ENCODE measurements at regions not wholly inside any gene's neighbourhood (a gene's known extent, or its start where the extent isn't known, plus 50 kb on each side); places are given as distances from the start of the nearest gene placed in this dataset.

- H3K9me3 ChIP-seq = no peaks in the 10 kb centered on the region
- no peaks in the 10 kb centered on the region for H3K4me1 ChIP-seq
- TF ChIP-seq, protein P1, sequence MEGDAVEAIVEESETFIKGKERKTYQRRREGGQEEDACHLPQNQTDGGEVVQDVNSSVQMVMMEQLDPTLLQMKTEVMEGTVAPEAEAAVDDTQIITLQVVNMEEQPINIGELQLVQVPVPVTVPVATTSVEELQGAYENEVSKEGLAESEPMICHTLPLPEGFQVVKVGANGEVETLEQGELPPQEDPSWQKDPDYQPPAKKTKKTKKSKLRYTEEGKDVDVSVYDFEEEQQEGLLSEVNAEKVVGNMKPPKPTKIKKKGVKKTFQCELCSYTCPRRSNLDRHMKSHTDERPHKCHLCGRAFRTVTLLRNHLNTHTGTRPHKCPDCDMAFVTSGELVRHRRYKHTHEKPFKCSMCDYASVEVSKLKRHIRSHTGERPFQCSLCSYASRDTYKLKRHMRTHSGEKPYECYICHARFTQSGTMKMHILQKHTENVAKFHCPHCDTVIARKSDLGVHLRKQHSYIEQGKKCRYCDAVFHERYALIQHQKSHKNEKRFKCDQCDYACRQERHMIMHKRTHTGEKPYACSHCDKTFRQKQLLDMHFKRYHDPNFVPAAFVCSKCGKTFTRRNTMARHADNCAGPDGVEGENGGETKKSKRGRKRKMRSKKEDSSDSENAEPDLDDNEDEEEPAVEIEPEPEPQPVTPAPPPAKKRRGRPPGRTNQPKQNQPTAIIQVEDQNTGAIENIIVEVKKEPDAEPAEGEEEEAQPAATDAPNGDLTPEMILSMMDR (IDR thresholded peaks at IDR 0.05) = no peak
- no peak overlapping the region for H3K4me3 ChIP-seq
- intact Hi-C loops (cut with DNase I) = no loop called here
- no peaks in the 10 kb centered on the region for H3K27me3 ChIP-seq
- no peaks in the 10 kb centered on the region for H3K36me3 ChIP-seq
- no peak overlapping the region for H3K27ac ChIP-seq
- ATAC-seq (no peak), DNase-seq (no peak)
Observed at GRCh38 chr1:192059407-192059806, 98.9 kb upstream of the RGS18 start.

GRCh38 chr1:192061556-192061955 lies 96.7 kb upstream of the RGS18 start:
- Histone ChIP-seq H3K27me3 (no peaks in the 10 kb centered on the region), H3K36me3 (no peaks in the 10 kb centered on the region), H3K9me3 (no peaks in the 10 kb centered on the region), H3K4me3 (no peak overlapping the region), H3K27ac (no peak overlapping the region), H3K4me1 (no peaks in the 10 kb centered on the region)
- intact Hi-C loops (cut with DNase I) = no loop called here
- TF ChIP-seq, protein P1 (IDR thresholded peaks at IDR 0.05) = no peak
- ATAC-seq (no peak), DNase-seq (no peak)

DNA sequence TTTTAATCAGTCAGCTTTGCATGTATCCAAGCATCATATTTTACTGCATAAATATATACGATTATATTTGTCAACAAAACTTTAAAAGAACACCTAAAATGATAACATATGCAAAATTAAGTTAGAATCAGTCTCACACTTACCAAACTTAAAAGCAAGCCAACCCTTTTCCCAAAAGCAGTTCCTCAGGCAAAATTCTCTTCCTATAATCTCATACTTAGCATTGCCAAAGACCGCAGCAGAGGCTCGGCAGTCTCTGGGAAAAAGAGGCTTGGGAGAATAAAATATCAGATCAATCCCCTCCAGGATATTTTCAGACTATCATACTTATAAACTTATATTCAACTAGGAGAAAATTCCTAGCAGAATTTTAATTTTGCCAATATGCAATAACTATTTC lies 93.2 kb upstream of the RGS18 start:
- no peak for DNase-seq
- no peaks in the 10 kb centered on the region for H3K27me3 ChIP-seq
- ATAC-seq = no peak
- no peaks in the 10 kb centered on the region for H3K4me1 ChIP-seq
- TF ChIP-seq, protein P1 (IDR thresholded peaks at IDR 0.05) = no peak
- no peaks in the 10 kb centered on the region for H3K36me3 ChIP-seq
- no peak overlapping the region for H3K4me3 ChIP-seq
- H3K9me3 ChIP-seq = no peaks in the 10 kb centered on the region
- no peak overlapping the region for H3K27ac ChIP-seq
- intact Hi-C loops (cut with DNase I) = no loop called here

DNA sequence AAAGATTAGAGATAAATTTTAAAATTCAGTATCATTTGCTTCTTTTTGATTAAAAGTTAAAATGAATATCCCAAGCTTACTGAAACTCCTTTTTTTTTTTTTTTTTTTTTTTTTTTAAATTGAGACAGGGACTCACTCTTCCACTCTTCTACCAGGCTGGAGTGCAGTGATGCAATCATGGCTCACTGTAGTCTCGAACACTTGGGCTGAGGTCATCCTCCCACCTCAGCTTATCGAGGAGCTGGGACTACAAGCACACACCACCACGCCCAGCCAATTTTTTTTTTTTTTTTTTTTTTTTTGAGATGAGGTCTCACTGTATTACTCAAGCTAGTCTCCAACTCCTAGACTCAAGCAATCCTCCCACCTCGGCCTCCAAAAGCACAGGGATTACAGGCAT lies 92.1 kb upstream of the RGS18 start:
- TF ChIP-seq, protein P1 (IDR thresholded peaks at IDR 0.05) = no peak
- DNase-seq = no peak
- H3K4me3 ChIP-seq = no peak overlapping the region
- H3K36me3 ChIP-seq = no peaks in the 10 kb centered on the region
- no peaks in the 10 kb centered on the region for H3K4me1 ChIP-seq
- H3K27ac ChIP-seq = no peak overlapping the region
- no peaks in the 10 kb centered on the region for H3K27me3 ChIP-seq
- intact Hi-C loops (cut with DNase I) = no loop called here
- no peaks in the 10 kb centered on the region for H3K9me3 ChIP-seq
- no peak for ATAC-seq

- Histone ChIP-seq H3K4me1 (no peaks in the 10 kb centered on the region), H3K36me3 (no peaks in the 10 kb centered on the region), H3K27me3 (no peaks in the 10 kb centered on the region), H3K27ac (no peak overlapping the region), H3K9me3 (no peaks in the 10 kb centered on the region), H3K4me3 (no peak overlapping the region)
- DNase-seq (no peak), ATAC-seq (no peak)
- TF ChIP-seq, protein P1 (IDR thresholded peaks at IDR 0.05) = no peak
- intact Hi-C loops (cut with DNase I) = no loop called here
Observed at GRCh38 chr1:192067360-192067759, 90.9 kb upstream of the RGS18 start.

- intact Hi-C loops (cut with DNase I) = no loop called here
- no peaks in the 10 kb centered on the region for H3K4me1 ChIP-seq
Observed at GRCh38 chr1:192070213-192070612, 88.0 kb upstream of the RGS18 start.

More at GRCh38 chr1:192070213-192070612, 88.0 kb upstream of the RGS18 start:
- H3K36me3 ChIP-seq = no peaks in the 10 kb centered on the region
- no peaks in the 10 kb centered on the region for H3K9me3 ChIP-seq
- ATAC-seq (no peak), DNase-seq (no peak)
- H3K27ac ChIP-seq = no peak overlapping the region
- H3K4me3 ChIP-seq = no peak overlapping the region
- H3K27me3 ChIP-seq = no peaks in the 10 kb centered on the region
- TF ChIP-seq, protein P1 (IDR thresholded peaks at IDR 0.05) = no peak
